Transverse colon (tissue), 3 donors: ENCODE measurements at regions not wholly inside any gene's neighbourhood (a gene's known extent, or its start where the extent isn't known, plus 50 kb on each side); places are given as distances from the start of the nearest gene placed in this dataset.

Source experiments
- POLR2A ChIP-seq: fragments of 450-650 bp; IDR thresholded peaks from one replicate; pipeline ENCODE4 v1.6.1; 2016; ENCODE audit warnings: antibody characterized with exemption, mild to moderate bottlenecking, moderate library complexity
- TF ChIP-seq, protein P1 (sequence below), 5 experiments: fragments of 200-600 bp in 3 of 5; fragments of 450-650 bp in 2 of 5; sonication (generic) in 3 of 5; IDR thresholded peaks; 1 replicate in 2 of 5; 2 replicates in 3 of 5; pipeline ENCODE4 v1.5.1; 2016 to 2017; ENCODE audit warnings: antibody characterized with exemption in 5 of 5, inconsistent platforms in 3 of 5, mild to moderate bottlenecking in 2 of 5, moderate library complexity in 1 of 5

DNA sequence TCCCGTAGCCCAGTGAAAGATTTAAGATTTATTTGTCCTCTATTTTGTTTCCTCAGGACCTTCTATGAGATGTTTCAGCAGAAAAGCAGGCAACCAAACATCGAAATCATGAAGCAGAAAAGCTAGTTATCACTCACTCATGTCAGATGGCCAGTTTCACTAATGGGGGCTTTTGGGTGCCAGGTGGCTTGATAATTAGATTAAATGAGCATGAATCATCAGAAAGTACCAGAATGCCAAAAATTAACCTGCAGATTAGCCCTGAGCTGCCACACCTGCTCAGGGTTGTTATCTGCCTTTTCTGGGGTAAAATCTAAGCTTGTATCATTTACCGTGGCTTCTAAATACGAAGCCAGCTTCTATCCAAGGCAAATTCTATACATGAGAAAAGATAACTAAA is 1017.5 kb downstream of the XPNPEP1 start:
- TF ChIP-seq POLR2A, result no peak
- TF ChIP-seq, protein P1, sequence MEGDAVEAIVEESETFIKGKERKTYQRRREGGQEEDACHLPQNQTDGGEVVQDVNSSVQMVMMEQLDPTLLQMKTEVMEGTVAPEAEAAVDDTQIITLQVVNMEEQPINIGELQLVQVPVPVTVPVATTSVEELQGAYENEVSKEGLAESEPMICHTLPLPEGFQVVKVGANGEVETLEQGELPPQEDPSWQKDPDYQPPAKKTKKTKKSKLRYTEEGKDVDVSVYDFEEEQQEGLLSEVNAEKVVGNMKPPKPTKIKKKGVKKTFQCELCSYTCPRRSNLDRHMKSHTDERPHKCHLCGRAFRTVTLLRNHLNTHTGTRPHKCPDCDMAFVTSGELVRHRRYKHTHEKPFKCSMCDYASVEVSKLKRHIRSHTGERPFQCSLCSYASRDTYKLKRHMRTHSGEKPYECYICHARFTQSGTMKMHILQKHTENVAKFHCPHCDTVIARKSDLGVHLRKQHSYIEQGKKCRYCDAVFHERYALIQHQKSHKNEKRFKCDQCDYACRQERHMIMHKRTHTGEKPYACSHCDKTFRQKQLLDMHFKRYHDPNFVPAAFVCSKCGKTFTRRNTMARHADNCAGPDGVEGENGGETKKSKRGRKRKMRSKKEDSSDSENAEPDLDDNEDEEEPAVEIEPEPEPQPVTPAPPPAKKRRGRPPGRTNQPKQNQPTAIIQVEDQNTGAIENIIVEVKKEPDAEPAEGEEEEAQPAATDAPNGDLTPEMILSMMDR (IDR thresholded peaks at IDR 0.05), result no peak
